DOHH2 (cell line): ENCODE measurements at regions not wholly inside any gene's neighbourhood (a gene's known extent, or its start where the extent isn't known, plus 50 kb on each side); places are given as distances from the start of the nearest gene placed in this dataset.
"Not testable (repeated sequence)": the region's sequence is repeated elsewhere in the genome, so short reads cannot be mapped to it uniquely, and the experiment has no call there.

Experiments
- H3F3A ChIP-seq: fragments of 200-600 bp; sonication (generic), shearing (Covaris generic); 2 replicates; pipeline ENCODE4 v1.6.0; 2016; ENCODE audit warnings: antibody characterized with exemption, mild to moderate bottlenecking; ENCODE audit not compliant: control insufficient read depth, insufficient read depth
- H3K27ac ChIP-seq: fragments of 200-600 bp; sonication (generic); 2 replicates; pipeline ENCODE4 v1.5.1; 2014; ENCODE audit warnings: low read depth, mild to moderate bottlenecking, low read length, moderate library complexity
- H3K27me3 ChIP-seq: fragments of 200-600 bp; sonication (generic); 2 replicates; pipeline ENCODE4 v1.6.1; 2014; ENCODE audit warnings: mild to moderate bottlenecking, low read length, mixed read lengths; ENCODE audit not compliant: control insufficient read depth
- H3K36me3 ChIP-seq: fragments of 200-600 bp; sonication (generic); 2 replicates; pipeline ENCODE4 v1.6.1; 2014; ENCODE audit warnings: mild to moderate bottlenecking, low read length, moderate library complexity, mixed read lengths; ENCODE audit not compliant: control insufficient read depth
- H3K4me1 ChIP-seq: fragments of 200-600 bp; sonication (generic); 2 replicates; pipeline ENCODE4 v1.6.1; 2014; ENCODE audit warnings: mild to moderate bottlenecking, low read length, mixed read lengths; ENCODE audit not compliant: control insufficient read depth
- H3K4me2 ChIP-seq: fragments of 200-600 bp; sonication (generic); 2 replicates; pipeline ENCODE4 v1.6.0; 2014; ENCODE audit warnings: mild to moderate bottlenecking, low read length, moderate library complexity
- H3K4me3 ChIP-seq: fragments of 200-600 bp; sonication (generic); 2 replicates; pipeline ENCODE4 v1.5.1; 2014; ENCODE audit warnings: mild to moderate bottlenecking, low read length, mixed read lengths
- H3K79me2 ChIP-seq: fragments of 200-600 bp; sonication (generic); 2 replicates; pipeline ENCODE4 v1.6.1; 2014; ENCODE audit warnings: mild to moderate bottlenecking, low read length, mixed read lengths; ENCODE audit not compliant: control insufficient read depth
- H3K9me2 ChIP-seq: fragments of 200-600 bp; sonication (generic); replicated peaks from 2 replicates; pipeline ENCODE4 v1.6.1; 2014; ENCODE audit warnings: mild to moderate bottlenecking, low read length, mixed read lengths; ENCODE audit not compliant: control insufficient read depth
- H3K9me3 ChIP-seq: fragments of 200-600 bp; sonication (generic); 2 replicates; pipeline ENCODE4 v1.6.1; 2014; ENCODE audit warnings: antibody characterized with exemption, low read length, mixed read lengths; ENCODE audit not compliant: control insufficient read depth, insufficient read depth
- H4K20me1 ChIP-seq: fragments of 200-600 bp; sonication (generic); 2 replicates; pipeline ENCODE4 v1.6.0; 2014; ENCODE audit warnings: low read depth, mild to moderate bottlenecking, antibody characterized with exemption, low read length, moderate library complexity; ENCODE audit not compliant: control insufficient read depth, insufficient read depth
- CTCF ChIP-seq: fragments of 200-600 bp; sonication (generic); IDR thresholded peaks from one replicate; pipeline ENCODE4 v1.5.1; 2014; ENCODE audit warnings: antibody characterized with exemption, mild to moderate bottlenecking, low read depth, low read length; ENCODE audit not compliant: poor library complexity, severe bottlenecking
- EZH2phosphoT487 ChIP-seq: fragments of 200-600 bp; sonication (generic); IDR thresholded peaks from 2 replicates; pipeline ENCODE4 v1.6.1; 2017; ENCODE audit warnings: borderline replicate concordance, mild to moderate bottlenecking, antibody characterized with exemption, low read length, moderate library complexity, mixed read lengths

GRCh38 chr6:86205980-86206379 is 563.3 kb upstream of the SYNCRIP start:
- TF ChIP-seq CTCF: no peak
- no peak for TF ChIP-seq EZH2phosphoT487
- H3K79me2 ChIP-seq: no peaks in the 10 kb centered on the region
- H3K27ac ChIP-seq: no peak overlapping the region
- no peaks in the 10 kb centered on the region for H3K36me3 ChIP-seq
- no peaks in the 10 kb centered on the region for H3K27me3 ChIP-seq
- H3K9me2 ChIP-seq: 0 out of 2 replicates have a peak, but pooled peaks cover 2% of the 10 kb centered on the region
- no peaks in the 10 kb centered on the region for H3K9me3 ChIP-seq
- peaks cover 4% of the 10 kb centered on the region; the same call in 1 of the 2 replicates for H3K4me1 ChIP-seq
- no peaks in the 10 kb centered on the region for H3F3A ChIP-seq
- H3K4me2 ChIP-seq: no peak overlapping the region
- no peak overlapping the region for H3K4me3 ChIP-seq
- no peaks in the 10 kb centered on the region for H4K20me1 ChIP-seq

- H3K27me3 ChIP-seq: no peaks in the 10 kb centered on the region
- H3F3A ChIP-seq: no peaks in the 10 kb centered on the region
- H3K4me2 ChIP-seq: no peak overlapping the region
- no peaks in the 10 kb centered on the region for H3K79me2 ChIP-seq
- H3K4me1 ChIP-seq: peaks cover 4% of the 10 kb centered on the region; the same call in 1 of the 2 replicates
- H3K27ac ChIP-seq: no peak overlapping the region
- TF ChIP-seq CTCF: no peak
- no peak for TF ChIP-seq EZH2phosphoT487
- H3K9me3 ChIP-seq: no peaks in the 10 kb centered on the region
- H3K4me3 ChIP-seq: no peak overlapping the region
- no peaks in the 10 kb centered on the region for H3K36me3 ChIP-seq
- H3K9me2 ChIP-seq: 0 out of 2 replicates have a peak, but pooled peaks cover 2% of the 10 kb centered on the region
- H4K20me1 ChIP-seq: no peaks in the 10 kb centered on the region
Measured at GRCh38 chr6:86203044-86203443, 560.4 kb upstream of the SYNCRIP start.

GRCh38 chr6:86193821-86194220 is 551.1 kb upstream of the SYNCRIP start:
- Histone ChIP-seq H3K27me3 (no peaks in the 10 kb centered on the region), H3K9me2 (no peaks in the 10 kb centered on the region), H4K20me1 (no peaks in the 10 kb centered on the region), H3K36me3 (no peaks in the 10 kb centered on the region), H3K27ac (no peak overlapping the region), H3K9me3 (no peaks in the 10 kb centered on the region), H3K4me1 (no peaks in the 10 kb centered on the region), H3F3A (no peaks in the 10 kb centered on the region), H3K4me2 (no peak overlapping the region), H3K4me3 (no peak overlapping the region), H3K79me2 (no peaks in the 10 kb centered on the region)
- no peak for TF ChIP-seq EZH2phosphoT487

GRCh38 chr6:86192123-86192522 is 549.4 kb upstream of the SYNCRIP start:
- Histone ChIP-seq H3K4me2 (no peak overlapping the region), H3K79me2 (no peaks in the 10 kb centered on the region), H3K27ac (no peak overlapping the region), H3F3A (no peaks in the 10 kb centered on the region), H3K36me3 (no peaks in the 10 kb centered on the region), H4K20me1 (no peaks in the 10 kb centered on the region), H3K9me3 (no peaks in the 10 kb centered on the region), H3K9me2 (no peaks in the 10 kb centered on the region), H3K4me3 (no peak overlapping the region), H3K4me1 (no peaks in the 10 kb centered on the region), H3K27me3 (no peaks in the 10 kb centered on the region)
- TF ChIP-seq CTCF (peak; percentile 68), EZH2phosphoT487 (no peak)

- not testable (repeated sequence) for H3K9me2 ChIP-seq, H3K9me3 ChIP-seq, H3K4me2 ChIP-seq
Measured at GRCh38 chr6:86175149-86175548, 532.5 kb upstream of the SYNCRIP start.

More at GRCh38 chr6:86175149-86175548, 532.5 kb upstream of the SYNCRIP start:
- H3K27ac ChIP-seq, H3K4me3 ChIP-seq, H3K79me2 ChIP-seq, H3K4me1 ChIP-seq, H4K20me1 ChIP-seq, H3F3A ChIP-seq, H3K27me3 ChIP-seq, H3K36me3 ChIP-seq: not testable (repeated sequence)
